A549 (cell line): ENCODE measurements at regions not wholly inside any gene's neighbourhood (a gene's known extent, or its start where the extent isn't known, plus 50 kb on each side); places are given as distances from the start of the nearest gene placed in this dataset.

Experiments used
- ATAC-seq, 2 experiments: fragments of 200-7000 bp in 1 of 2; fragments of >200 bp in 1 of 2; cut with Nextera tagmentation in 1 of 2; cut with Tn5 transposase in 1 of 2; 3 replicates each; pipeline versions ENCODE4 v1.8.0 to v1.9.1; 2018 to 2020; ENCODE audit warnings: mild to moderate bottlenecking in 1 of 2, moderate library complexity in 1 of 2
- CTCF ChIA-PET: fragments of 300-600 bp; sonication (Branson Sonifier 250); formaldehyde crosslinking; extraction: SDS; loops from one replicate; lab custom pipeline; 2021; ENCODE audit warnings: antibody characterized with exemption, inconsistent platforms; lab: Yijun Ruan, JAX
- POLR2A ChIA-PET: fragments of 350-600 bp; formaldehyde crosslinking; extraction: SDS; loops from one replicate; lab custom pipeline; 2021; ENCODE audit warnings: antibody characterized with exemption, inconsistent platforms; lab: Yijun Ruan, JAX
- DNase-seq, 2 experiments: peaks; one replicate each; pipeline versions ENCODE4 v3.0.0 to v3.0.0-alpha.2; 2011 to 2016; ENCODE audit warnings: low read depth in 1 of 2, low spot score in 1 of 2
- FAIRE-seq: peaks from 2 replicates; lab custom pipeline; 2011; peaks lifted over from hg19 to GRCh38; lab: Jason Lieb, UNC
- H3K27ac ChIP-seq, 2 experiments: fragments of >200 bp; sonication (Bioruptor Twin); formaldehyde crosslinking; 3 replicates each; pipeline ENCODE4 v1.5.1; 2016 to 2017
- H3K4me1 ChIP-seq: fragments of >200 bp; sonication (Bioruptor Twin); formaldehyde crosslinking; 3 replicates; pipeline ENCODE4 v1.6.1; 2016
- H3K4me2 ChIP-seq: fragments of >200 bp; sonication (Bioruptor Twin); formaldehyde crosslinking; 3 replicates; pipeline ENCODE4 v1.6.1; 2016
- H3K4me3 ChIP-seq: fragments of >200 bp; sonication (Bioruptor Twin); formaldehyde crosslinking; 3 replicates; pipeline ENCODE4 v1.5.1; 2016
- H3K9me3 ChIP-seq: fragments of >200 bp; sonication (Bioruptor Twin); formaldehyde crosslinking; 3 replicates; pipeline ENCODE4 v1.6.1; 2016
- BHLHE40 ChIP-seq: IDR thresholded peaks from 2 replicates; pipeline ENCODE4 v1.6.1; 2012; ENCODE audit warnings: low read depth, low read length, inconsistent platforms
- CHD4 ChIP-seq: fragments of 200-600 bp; sonication (generic); IDR thresholded peaks from 2 replicates; pipeline ENCODE4 v1.6.1; 2016; ENCODE audit warnings: antibody characterized with exemption, mild to moderate bottlenecking, borderline replicate concordance
- FOXS1 ChIP-seq: fragments of 250-450 bp; sonication (Bioruptor Pico); IDR thresholded peaks from 2 replicates; pipeline ENCODE4 v1.5.0; 2020; ENCODE audit warnings: mild to moderate bottlenecking, moderate library complexity
- GATA3 ChIP-seq: IDR thresholded peaks from 2 replicates; pipeline ENCODE4 v1.6.1; 2012; ENCODE audit warnings: borderline replicate concordance
- HEYL ChIP-seq: fragments of 250-450 bp; sonication (Bioruptor Pico); IDR thresholded peaks from 2 replicates; pipeline ENCODE4 v1.8.0; 2021; ENCODE audit warnings: mild to moderate bottlenecking, moderate library complexity
- HMGXB4 ChIP-seq: fragments of 250-450 bp; sonication (Bioruptor Pico); IDR thresholded peaks from 2 replicates; pipeline ENCODE4 v1.5.0; 2021; ENCODE audit warnings: mild to moderate bottlenecking, moderate library complexity, borderline replicate concordance
- KDM1A ChIP-seq: fragments of 200-600 bp; sonication (generic); IDR thresholded peaks from 2 replicates; pipeline ENCODE4 v1.6.1; 2016; ENCODE audit warnings: low read depth, mild to moderate bottlenecking
- MAX ChIP-seq: IDR thresholded peaks from 2 replicates; pipeline ENCODE4 v1.6.1; 2012
- NPAS2 ChIP-seq: fragments of 250-450 bp; sonication (Bioruptor Pico); IDR thresholded peaks from 2 replicates; pipeline ENCODE4 v1.8.0; 2022; ENCODE audit warnings: mild to moderate bottlenecking, moderate library complexity, borderline replicate concordance
- PHF8 ChIP-seq: fragments of 200-600 bp; sonication (generic); IDR thresholded peaks from 2 replicates; pipeline ENCODE4 v1.6.1; 2016; ENCODE audit warnings: low read depth, mild to moderate bottlenecking, antibody characterized with exemption, moderate library complexity, borderline replicate concordance
- RAD21 ChIP-seq, 2 experiments: fragments of >200 bp in 1 of 2; sonication (Bioruptor Twin) in 1 of 2; formaldehyde crosslinking in 1 of 2; IDR thresholded peaks in 1 of 2; conservative IDR thresholded peaks in 1 of 2; 2 replicates in 1 of 2; 3 replicates in 1 of 2; pipeline ENCODE4 v1.6.1; 2012 to 2018; ENCODE audit warnings: inconsistent platforms in 1 of 2
- RARB ChIP-seq: fragments of 250-450 bp; sonication (Bioruptor Pico); IDR thresholded peaks from 2 replicates; pipeline ENCODE4 v1.8.0; 2021; ENCODE audit warnings: mild to moderate bottlenecking, moderate library complexity
- RFX5 ChIP-seq: fragments of 450-650 bp; IDR thresholded peaks from 2 replicates; pipeline ENCODE4 v1.7.1; 2014; ENCODE audit warnings: antibody characterized with exemption, mild to moderate bottlenecking, moderate library complexity
- USF2 ChIP-seq: fragments of 450-650 bp; IDR thresholded peaks from 2 replicates; pipeline ENCODE4 v1.6.1; 2014; ENCODE audit warnings: antibody characterized with exemption
- ZNF302 ChIP-seq: fragments of 250-450 bp; sonication (Bioruptor Pico); IDR thresholded peaks from 2 replicates; pipeline ENCODE4 v1.9.0; 2021; ENCODE audit warnings: inconsistent platforms, mild to moderate bottlenecking, moderate library complexity
- WGBS: methylation state at CpG from one replicate; pipeline ENCODE4 v1.1.6; 2017; ENCODE audit errors: missing lambda C conversion rate; 5-methylcytosine and 5-hydroxymethylcytosine counted together
- TF ChIP-seq, protein P1 (sequence below): IDR thresholded peaks from 2 replicates; pipeline ENCODE4 v1.6.1; 2012
- TF ChIP-seq, protein P2 (sequence below): IDR thresholded peaks from 2 replicates; pipeline ENCODE4 v1.6.1; 2012; ENCODE audit warnings: low read depth, borderline replicate concordance
- TF ChIP-seq, protein P3 (sequence below): fragments of >200 bp; sonication (Bioruptor Twin); formaldehyde crosslinking; IDR thresholded peaks from 3 replicates; pipeline ENCODE4 v1.5.1; 2016

- WGBS: 19% methylated on average over 6 of the region's 6 CpGs
- ChIA-PET CTCF (interaction anchor here (1.4 kb wide), 1 partner anchor 42 kb away, joined by 3 read pairs; no protein-coding TSS in a partner anchor), POLR2A (no interaction called here)
- ATAC-seq: no peak
- TF ChIP-seq ZNF302 (CRISPR knock-in tag) (no peak), HMGXB4 (CRISPR knock-in tag) (no peak), GATA3 (no peak), HEYL (no peak), NPAS2 (no peak)
- TF ChIP-seq, protein P1, sequence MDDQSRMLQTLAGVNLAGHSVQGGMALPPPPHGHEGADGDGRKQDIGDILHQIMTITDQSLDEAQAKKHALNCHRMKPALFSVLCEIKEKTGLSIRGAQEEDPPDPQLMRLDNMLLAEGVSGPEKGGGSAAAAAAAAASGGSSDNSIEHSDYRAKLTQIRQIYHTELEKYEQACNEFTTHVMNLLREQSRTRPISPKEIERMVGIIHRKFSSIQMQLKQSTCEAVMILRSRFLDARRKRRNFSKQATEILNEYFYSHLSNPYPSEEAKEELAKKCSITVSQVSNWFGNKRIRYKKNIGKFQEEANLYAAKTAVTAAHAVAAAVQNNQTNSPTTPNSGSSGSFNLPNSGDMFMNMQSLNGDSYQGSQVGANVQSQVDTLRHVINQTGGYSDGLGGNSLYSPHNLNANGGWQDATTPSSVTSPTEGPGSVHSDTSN: no peak
- TF ChIP-seq, protein P2, sequence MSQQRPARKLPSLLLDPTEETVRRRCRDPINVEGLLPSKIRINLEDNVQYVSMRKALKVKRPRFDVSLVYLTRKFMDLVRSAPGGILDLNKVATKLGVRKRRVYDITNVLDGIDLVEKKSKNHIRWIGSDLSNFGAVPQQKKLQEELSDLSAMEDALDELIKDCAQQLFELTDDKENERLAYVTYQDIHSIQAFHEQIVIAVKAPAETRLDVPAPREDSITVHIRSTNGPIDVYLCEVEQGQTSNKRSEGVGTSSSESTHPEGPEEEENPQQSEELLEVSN: no peak
- DNase-seq: no peak
- Histone ChIP-seq H3K4me3 (no peak overlapping the region), H3K4me1 (no peaks in the 10 kb centered on the region), H3K9me3 (no peaks in the 10 kb centered on the region), H3K4me2 (no peak overlapping the region), H3K27ac (no peak overlapping the region)
- no peak for FAIRE-seq
Observed at GRCh38 chr2:129731907-129732629, 247.4 kb upstream of the RAB6C start.

DNA sequence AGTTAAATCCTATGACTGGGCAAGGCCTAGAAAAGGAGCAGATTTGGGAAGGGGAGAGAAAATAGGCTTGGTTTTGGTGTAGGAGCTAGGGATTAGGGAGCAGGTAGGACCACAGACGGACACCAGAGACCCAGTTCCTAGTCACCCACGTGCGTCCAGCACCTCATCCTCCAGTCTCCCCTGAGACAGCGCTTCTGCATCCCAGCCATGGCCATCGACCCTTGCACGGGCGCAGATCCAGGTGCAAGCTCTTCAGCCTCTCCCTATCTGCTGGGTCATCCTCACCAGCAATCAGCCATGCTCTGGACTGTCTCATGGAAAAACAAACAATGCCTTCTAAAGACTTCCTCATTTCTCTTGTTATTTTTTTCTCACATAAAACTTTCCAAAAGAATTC is 246.8 kb upstream of the RAB6C start:
- ATAC-seq (no peak), DNase-seq (no peak), FAIRE-seq (no peak)
- H3K27ac ChIP-seq: no peak overlapping the region
- ChIA-PET CTCF (interaction anchor here (1.4 kb wide), 1 partner anchor 43 kb away, joined by 3 read pairs; no protein-coding TSS in a partner anchor), POLR2A (no interaction called here)
- 23% methylated on average over 7 of the region's 7 CpGs for WGBS
- no peaks in the 10 kb centered on the region for H3K4me1 ChIP-seq
- no peak for TF ChIP-seq KDM1A
- TF ChIP-seq RFX5: no peak
- TF ChIP-seq BHLHE40: no peak
- no peak for TF ChIP-seq NPAS2
- TF ChIP-seq RARB (CRISPR knock-in tag): no peak
- TF ChIP-seq USF2: no peak
- TF ChIP-seq MAX: no peak
- TF ChIP-seq RAD21 (conservative IDR thresholded peaks at IDR 0.05 in 1 of 2, IDR thresholded peaks at IDR 0.05 in 1 of 2): no peak
- no peak for TF ChIP-seq PHF8
- TF ChIP-seq HEYL: no peak
- no peak for TF ChIP-seq FOXS1 (CRISPR knock-in tag)
- TF ChIP-seq CHD4: no peak
- TF ChIP-seq, protein P3, sequence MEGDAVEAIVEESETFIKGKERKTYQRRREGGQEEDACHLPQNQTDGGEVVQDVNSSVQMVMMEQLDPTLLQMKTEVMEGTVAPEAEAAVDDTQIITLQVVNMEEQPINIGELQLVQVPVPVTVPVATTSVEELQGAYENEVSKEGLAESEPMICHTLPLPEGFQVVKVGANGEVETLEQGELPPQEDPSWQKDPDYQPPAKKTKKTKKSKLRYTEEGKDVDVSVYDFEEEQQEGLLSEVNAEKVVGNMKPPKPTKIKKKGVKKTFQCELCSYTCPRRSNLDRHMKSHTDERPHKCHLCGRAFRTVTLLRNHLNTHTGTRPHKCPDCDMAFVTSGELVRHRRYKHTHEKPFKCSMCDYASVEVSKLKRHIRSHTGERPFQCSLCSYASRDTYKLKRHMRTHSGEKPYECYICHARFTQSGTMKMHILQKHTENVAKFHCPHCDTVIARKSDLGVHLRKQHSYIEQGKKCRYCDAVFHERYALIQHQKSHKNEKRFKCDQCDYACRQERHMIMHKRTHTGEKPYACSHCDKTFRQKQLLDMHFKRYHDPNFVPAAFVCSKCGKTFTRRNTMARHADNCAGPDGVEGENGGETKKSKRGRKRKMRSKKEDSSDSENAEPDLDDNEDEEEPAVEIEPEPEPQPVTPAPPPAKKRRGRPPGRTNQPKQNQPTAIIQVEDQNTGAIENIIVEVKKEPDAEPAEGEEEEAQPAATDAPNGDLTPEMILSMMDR: no peak
- no peaks in the 10 kb centered on the region for H3K9me3 ChIP-seq
- no peak overlapping the region for H3K4me2 ChIP-seq
- no peak overlapping the region for H3K4me3 ChIP-seq
